ENCODE measurements at regions not wholly inside any gene's neighbourhood (a gene's known extent, or its start where the extent isn't known, plus 50 kb on each side); places are given as distances from the start of the nearest gene placed in this dataset.

DNA sequence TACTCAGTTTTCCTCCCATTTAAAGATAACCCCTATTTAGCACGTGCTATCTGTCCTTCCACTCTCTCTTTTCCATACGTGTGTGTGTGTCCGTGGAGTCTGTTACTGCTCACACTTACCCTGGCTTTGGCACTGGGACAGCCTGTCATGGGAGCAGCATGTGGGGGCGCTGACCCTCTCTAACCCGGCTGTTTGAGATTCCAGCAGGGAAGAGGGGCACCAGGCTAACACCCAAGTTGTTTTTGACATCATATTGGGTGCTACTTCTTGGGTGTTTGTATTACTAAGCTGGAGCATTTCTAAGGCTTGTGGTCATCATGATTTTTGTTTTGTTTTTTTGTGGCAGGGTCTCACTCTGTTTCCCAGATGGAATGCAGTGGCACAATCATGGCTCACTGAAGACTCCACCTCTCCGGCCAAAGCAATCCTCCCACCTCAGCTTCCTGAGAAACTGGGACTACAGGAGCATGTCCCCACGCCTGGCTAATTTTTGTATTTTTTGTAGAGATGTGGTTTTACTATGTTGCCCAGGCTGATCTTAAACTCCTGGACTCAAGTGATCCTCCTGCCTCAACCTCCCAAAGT lies 56.9 kb upstream of the SIMC1 start:
- TF ChIP-seq, protein P1, sequence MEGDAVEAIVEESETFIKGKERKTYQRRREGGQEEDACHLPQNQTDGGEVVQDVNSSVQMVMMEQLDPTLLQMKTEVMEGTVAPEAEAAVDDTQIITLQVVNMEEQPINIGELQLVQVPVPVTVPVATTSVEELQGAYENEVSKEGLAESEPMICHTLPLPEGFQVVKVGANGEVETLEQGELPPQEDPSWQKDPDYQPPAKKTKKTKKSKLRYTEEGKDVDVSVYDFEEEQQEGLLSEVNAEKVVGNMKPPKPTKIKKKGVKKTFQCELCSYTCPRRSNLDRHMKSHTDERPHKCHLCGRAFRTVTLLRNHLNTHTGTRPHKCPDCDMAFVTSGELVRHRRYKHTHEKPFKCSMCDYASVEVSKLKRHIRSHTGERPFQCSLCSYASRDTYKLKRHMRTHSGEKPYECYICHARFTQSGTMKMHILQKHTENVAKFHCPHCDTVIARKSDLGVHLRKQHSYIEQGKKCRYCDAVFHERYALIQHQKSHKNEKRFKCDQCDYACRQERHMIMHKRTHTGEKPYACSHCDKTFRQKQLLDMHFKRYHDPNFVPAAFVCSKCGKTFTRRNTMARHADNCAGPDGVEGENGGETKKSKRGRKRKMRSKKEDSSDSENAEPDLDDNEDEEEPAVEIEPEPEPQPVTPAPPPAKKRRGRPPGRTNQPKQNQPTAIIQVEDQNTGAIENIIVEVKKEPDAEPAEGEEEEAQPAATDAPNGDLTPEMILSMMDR (IDR thresholded peaks at IDR 0.05; ENCODE audit: low read depth, low read length): no peak
- Histone ChIP-seq H3K27me3 (ENCODE audit: insufficient read depth, low read depth, severe bottlenecking) (no peaks in the 10 kb centered on the region), H3K27ac (no peak overlapping the region), H3K36me3 (no peaks in the 10 kb centered on the region), H3K4me3 (ENCODE audit: low read depth, low read length) (no peak overlapping the region), H3K9me3 (ENCODE audit: severe bottlenecking) (peaks cover 2% of the 10 kb centered on the region)
- no peak for DNase-seq

DNA sequence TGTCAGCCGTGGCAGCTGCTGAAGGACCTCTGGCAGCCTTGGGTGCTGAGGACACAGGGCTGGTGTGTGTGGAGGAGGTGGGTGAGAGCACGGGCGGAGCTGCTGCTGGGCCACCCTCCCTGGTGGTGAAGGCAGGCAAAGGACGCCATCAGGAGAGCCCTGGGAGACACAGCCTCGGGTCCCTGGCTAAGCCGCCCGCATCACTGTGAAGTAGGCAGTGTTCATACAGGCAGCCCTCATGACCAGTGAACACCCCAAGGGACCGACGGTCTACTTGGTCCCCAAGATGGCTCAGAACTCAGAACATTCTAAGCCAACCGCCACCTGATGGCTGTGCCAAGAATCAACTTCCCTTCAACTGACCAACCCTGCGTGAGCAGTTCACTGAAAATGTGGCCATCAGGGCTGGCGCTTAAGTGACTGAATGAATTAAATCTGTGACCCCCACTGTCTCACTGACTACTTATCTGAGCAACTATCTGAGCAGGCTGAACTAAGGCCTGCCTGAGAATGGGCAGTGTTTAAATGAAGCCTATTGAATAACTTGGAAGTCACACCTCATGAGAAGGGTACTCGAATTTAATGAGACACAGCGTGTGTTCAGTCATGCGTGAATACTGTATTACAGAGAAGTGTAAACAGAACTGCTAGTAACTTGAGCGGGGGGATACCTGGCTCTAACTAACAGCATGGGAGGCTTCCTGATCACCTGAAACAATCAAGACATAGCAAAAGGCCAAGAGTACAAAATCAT lies 54.7 kb upstream of the SIMC1 start:
- no peak for DNase-seq
- H3K27ac ChIP-seq: no peak overlapping the region
- TF ChIP-seq, protein P1 (IDR thresholded peaks at IDR 0.05; ENCODE audit: low read depth, low read length): no peak
- H3K27me3 ChIP-seq (ENCODE audit: insufficient read depth, low read depth, severe bottlenecking): no peaks in the 10 kb centered on the region
- no peaks in the 10 kb centered on the region for H3K36me3 ChIP-seq
- H3K9me3 ChIP-seq (ENCODE audit: severe bottlenecking): peaks cover 2% of the 10 kb centered on the region
- no peak overlapping the region for H3K4me3 ChIP-seq (ENCODE audit: low read depth, low read length)

DNA sequence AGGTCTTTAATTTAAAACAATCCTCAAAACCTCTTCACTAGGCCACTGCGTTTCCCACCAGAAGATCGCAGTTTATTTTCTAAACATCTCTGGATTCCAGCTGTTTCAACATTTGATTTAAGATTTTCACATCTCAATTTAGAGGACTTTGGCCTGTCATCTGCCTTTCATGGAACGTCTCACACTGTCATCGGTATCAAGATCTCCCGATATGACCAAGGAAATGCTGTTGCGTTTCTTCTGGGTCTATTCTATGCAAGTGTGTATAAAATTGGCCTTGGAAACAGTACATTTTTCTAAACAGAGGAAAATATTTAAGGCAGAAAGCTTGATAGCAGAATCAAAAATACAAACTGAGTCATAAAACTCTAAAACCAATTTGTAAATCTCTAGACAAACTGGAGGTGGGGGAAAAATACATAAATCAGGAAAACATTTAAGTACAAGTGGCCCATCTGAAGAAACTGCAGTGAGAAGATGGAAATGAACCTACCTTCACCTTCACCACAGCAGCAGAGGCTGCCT lies 53.6 kb upstream of the SIMC1 start:
- no peak overlapping the region for H3K27ac ChIP-seq
- no peaks in the 10 kb centered on the region for H3K36me3 ChIP-seq
- no peaks in the 10 kb centered on the region for H3K9me3 ChIP-seq (ENCODE audit: severe bottlenecking)
- TF ChIP-seq, protein P1 (IDR thresholded peaks at IDR 0.05; ENCODE audit: low read depth, low read length): no peak
- no peaks in the 10 kb centered on the region for H3K27me3 ChIP-seq (ENCODE audit: insufficient read depth, low read depth, severe bottlenecking)
- DNase-seq: no peak
- H3K4me3 ChIP-seq (ENCODE audit: low read depth, low read length): no peak overlapping the region

DNA sequence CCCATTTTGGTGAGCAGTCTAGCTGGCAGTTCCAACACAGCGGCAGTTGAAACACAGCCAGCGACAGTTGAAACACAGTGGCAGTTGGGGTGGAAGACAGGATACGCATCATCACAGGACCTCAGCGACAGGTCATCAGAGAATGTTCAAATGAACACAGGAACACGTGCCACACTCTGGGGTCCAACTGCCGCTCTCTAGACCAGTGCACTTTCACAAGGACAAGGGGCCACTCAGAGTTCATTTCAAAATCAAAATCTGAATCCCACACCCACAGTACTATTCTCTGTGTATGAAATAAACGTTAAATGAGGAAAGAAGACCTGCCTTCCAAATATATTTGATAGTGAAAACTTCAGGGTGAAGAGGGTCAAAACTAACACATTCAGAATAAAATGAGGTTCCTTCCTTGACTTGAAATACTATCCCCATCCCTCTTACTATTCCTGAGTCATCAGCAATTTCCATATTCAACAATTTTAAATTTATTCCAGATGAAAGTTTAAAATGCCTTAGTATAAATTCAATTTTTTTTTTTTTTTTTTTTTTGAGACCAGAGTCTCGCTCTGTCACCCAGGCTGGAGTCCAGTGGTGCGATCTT lies 53.0 kb upstream of the SIMC1 start:
- no peaks in the 10 kb centered on the region for H3K9me3 ChIP-seq (ENCODE audit: severe bottlenecking)
- no peaks in the 10 kb centered on the region for H3K27me3 ChIP-seq (ENCODE audit: insufficient read depth, low read depth, severe bottlenecking)
- no peak overlapping the region for H3K4me3 ChIP-seq (ENCODE audit: low read depth, low read length)
- TF ChIP-seq, protein P1 (IDR thresholded peaks at IDR 0.05; ENCODE audit: low read depth, low read length): no peak
- H3K36me3 ChIP-seq: no peaks in the 10 kb centered on the region
- no peak for DNase-seq
- no peak overlapping the region for H3K27ac ChIP-seq

DNA sequence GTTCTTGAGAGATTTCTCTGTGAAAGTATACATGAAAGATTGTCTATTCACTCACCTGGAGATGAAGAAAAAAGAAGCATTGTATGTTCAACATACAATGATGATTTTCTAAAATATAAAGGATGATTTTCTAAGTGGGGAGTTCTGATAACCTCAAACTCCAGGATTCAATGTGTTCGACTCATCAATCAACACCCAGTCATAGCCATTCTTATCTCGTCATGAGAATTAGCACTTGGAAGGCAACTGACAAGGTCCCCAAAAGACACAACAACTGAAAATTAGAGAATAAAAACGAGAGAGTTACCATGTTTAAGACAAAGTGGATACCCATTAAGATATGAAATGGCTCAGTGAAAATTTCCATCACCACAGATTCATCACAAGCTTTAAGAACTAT lies 52.1 kb upstream of the SIMC1 start:
- no peaks in the 10 kb centered on the region for H3K9me3 ChIP-seq (ENCODE audit: severe bottlenecking)
- DNase-seq: no peak
- no peak overlapping the region for H3K27ac ChIP-seq
- no peaks in the 10 kb centered on the region for H3K36me3 ChIP-seq
- no peaks in the 10 kb centered on the region for H3K27me3 ChIP-seq (ENCODE audit: insufficient read depth, low read depth, severe bottlenecking)
- TF ChIP-seq, protein P1 (IDR thresholded peaks at IDR 0.05; ENCODE audit: low read depth, low read length): no peak
- H3K4me3 ChIP-seq (ENCODE audit: low read depth, low read length): no peak overlapping the region

Data from WERI-Rb-1 (cell line).